Activated effector memory CD4-positive, alpha-beta T cell treated with Interleukin-2 at 50 U/mL for 16 hours (primary cell): ENCODE measurements at regions not wholly inside any gene's neighbourhood (a gene's known extent, or its start where the extent isn't known, plus 50 kb on each side); places are given as distances from the start of the nearest gene placed in this dataset.

Experiments
- DNase-seq: peaks from one replicate; pipeline ENCODE4 v3.0.0-alpha.2; 2020

GRCh38 chr21:27447843-27448242 is 481.0 kb upstream of the ADAMTS5 start:
- no peak for DNase-seq

GRCh38 chr21:27429710-27430341 is 462.9 kb upstream of the ADAMTS5 start:
- DNase-seq, result no peak

GRCh38 chr21:27426196-27426595 is 459.3 kb upstream of the ADAMTS5 start:
- no peak for DNase-seq

DNA sequence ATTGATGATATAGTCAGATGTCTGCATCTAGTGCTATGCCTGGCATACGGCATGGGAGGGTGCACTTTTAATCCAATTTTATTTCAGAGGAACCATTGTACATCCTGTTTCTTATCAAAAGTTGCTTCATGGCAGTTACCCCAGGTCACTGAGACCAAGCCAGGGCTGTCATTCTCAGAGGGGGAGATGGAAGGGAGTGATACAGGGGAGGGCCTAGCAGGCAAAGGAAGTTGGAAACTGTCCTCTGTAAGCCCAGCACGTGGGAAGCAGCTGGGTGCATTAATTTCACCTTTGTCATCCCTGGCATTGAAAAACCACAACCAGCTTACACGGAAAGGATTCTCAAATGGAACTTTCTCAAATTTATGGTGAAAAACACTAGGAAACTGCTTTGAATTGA is 458.7 kb upstream of the ADAMTS5 start:
- no peak for DNase-seq

DNA sequence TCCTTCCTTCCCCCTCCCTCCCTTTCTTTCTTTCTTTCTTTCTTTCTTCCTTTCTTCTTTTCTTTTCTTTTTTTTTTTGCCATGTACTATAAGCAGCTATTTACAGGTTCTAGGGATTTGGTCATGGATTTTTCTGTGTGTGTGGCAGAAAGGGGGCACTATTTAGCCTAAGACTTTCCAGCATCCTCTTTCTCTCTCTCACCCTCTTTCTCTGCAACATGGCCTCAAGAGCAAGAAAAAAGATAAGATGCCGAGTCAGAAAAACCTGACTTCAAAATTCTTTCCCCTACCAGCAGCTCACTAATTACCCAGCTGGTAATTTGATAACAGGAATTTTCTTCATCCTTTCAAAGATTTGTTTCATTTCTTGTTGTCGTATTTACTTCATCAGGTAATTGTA is 458.3 kb upstream of the ADAMTS5 start:
- no peak for DNase-seq

DNA sequence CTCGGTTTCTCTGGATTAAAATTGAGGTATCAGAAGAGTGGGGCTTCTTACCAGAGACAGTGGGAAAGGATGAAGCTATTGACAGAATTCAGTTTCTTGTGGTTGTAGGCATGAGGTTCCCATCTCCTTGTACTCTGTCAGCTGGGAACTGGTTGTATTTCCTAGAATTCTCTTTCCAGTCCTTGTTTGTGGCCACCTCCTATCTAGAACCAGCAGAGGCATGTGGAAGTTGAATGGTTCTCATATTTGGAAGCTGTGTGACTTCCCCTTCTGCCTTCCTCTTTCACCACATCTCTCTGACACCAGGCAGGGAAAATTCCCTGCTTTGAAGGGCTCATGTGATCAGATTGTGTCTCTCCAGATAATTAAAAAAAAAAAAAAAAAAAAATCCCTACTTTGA is 457.7 kb upstream of the ADAMTS5 start:
- DNase-seq, result no peak

DNA sequence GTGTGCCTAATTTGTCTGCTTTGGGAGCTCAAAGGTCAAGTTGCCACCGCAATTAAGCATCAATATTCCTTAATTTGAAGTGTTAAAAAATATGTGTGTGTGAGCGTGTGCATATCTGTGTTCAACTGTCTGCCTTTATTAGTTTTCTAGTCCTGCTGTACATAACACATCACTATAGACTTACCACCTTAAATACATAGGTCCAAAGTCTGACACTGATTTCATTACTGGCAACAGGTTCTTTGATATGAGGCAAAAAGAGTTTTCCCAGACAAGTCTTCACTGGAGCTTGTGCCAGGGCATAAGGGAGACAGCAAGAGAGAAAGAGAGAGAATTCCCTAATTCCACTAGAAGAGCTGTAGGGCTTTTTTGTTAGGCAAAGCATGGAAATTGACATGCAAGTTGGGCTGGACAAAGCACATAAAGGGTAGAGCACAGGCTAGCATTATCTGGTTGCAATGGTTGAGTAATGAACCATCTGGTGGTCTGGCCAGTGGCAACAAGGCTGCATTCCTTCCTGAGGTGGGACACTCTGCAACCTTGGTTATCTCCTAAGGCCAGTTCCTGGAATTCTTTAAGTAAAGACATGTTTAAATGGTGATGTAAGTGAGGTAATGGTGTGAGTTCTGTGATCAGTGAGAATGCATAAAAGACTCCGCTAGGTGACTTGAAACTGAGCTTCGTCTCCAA is 457.2 kb upstream of the ADAMTS5 start:
- DNase-seq, result no peak

GRCh38 chr21:27423038-27423437 is 456.1 kb upstream of the ADAMTS5 start:
- DNase-seq, result no peak

DNA sequence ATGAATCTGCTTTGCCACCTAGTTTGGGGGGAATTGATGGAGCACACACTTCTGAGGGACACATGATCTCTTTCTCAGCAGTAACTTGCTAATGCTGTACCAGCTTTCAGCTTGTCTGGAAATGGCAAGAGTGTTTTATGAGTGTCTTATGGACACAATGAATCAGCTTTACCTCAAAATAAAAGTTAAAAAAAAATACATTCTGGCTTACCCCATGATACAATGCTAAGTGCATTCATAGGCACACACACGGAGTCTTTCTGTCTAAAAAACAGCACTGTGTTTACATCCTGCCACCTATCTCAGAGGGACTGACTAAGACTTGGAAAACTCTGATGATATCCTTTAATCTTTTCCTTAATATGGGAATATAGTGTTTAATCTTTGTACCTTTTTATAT is 455.5 kb upstream of the ADAMTS5 start:
- DNase-seq, result no peak

DNA sequence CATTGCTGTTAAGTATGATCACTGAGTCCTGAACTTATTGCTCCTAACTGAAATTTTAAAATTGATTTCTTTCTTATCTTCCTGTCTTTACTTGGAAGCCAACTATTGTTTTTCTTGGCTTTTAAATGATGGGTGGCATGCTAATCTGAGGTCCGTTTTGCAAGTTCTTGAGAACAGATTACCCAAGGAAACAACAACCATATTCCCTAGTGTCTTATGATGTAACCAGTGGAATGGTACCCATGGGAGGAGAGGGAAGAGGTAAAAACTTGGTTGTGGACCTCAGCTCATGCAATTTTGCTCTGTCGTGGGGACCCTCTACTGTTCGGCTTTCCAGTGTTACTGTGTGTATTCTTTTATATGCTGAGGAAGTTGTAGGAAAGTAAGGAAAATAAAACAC is 454.8 kb upstream of the ADAMTS5 start:
- no peak for DNase-seq

- DNase-seq, result no peak
Measured at GRCh38 chr21:27419153-27419552, 452.3 kb upstream of the ADAMTS5 start.

GRCh38 chr21:27418346-27418745 is 451.5 kb upstream of the ADAMTS5 start:
- DNase-seq, result no peak

- DNase-seq, result no peak
Measured at GRCh38 chr21:27412530-27412929, 445.6 kb upstream of the ADAMTS5 start.

- DNase-seq, result no peak
Measured at GRCh38 chr21:27408826-27409225, 441.9 kb upstream of the ADAMTS5 start.

DNA sequence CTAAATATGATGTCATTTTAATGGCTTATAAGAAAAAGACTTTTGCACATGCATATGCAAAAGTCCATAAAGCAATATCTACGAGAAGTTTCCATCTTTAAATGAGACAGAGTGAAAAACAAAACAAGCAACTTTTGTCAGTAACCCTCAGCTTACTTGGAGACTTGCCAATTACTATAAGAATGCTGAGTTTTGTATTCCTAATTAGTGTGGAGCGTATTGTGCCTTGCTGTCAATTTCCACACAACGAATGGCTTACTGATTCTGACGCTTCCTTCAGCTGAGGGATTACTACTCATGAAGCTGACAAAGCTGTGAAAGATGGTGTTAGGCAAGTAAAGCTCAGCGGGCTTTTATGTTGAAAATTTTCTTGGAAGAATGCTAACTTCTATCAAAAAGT is 440.4 kb upstream of the ADAMTS5 start:
- no peak for DNase-seq

DNA sequence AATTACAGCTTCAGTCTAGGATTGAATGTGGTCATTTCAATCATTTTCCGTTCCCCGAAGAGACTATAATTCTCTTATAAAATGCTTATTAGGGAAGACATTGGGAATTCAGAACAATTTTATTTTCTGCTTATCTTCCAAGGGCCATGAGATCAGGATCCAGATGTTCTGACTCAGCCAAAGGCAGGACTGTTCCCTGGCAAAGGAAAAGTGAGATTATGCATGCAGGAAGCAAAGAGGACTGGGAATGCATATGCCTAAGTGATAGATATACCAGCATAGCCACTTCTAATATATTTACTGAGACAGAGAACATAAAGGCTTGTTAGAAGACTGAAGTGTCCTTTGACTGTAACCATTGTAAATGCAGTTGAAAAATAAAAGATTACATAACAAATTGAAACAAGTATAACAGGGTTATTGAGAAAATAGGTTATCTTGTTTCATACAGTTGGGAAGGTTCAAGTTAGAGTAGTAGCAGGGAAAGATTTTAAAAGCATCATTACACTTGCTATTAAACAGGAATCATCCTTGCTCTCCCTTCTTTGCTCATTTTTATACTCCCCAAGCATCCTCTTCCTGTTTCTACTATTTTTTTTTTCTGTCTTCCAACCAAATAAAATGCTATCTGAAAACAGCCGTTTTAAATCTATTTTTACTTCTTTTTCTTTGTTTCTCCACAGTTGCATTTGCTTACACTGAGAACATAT is 439.6 kb upstream of the ADAMTS5 start:
- DNase-seq, result no peak

DNA sequence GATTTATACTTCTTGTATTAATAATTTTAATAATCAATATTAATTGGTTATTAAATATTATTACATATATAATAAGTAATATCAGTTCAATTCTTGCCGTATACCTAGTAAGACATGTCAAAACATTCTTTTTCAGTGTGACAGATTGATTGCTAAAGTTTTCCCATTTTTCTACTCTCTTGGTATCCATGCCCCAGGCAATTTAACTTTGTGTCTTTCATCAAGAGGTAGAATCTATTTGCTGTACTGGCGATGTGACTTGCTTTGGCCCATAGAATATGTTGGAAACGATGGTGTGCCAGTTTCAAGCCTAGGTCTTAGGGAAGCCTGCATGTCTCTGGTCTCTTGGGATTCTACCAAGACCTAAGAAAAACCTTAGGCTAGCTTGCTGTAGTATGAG is 436.1 kb upstream of the ADAMTS5 start:
- DNase-seq, result no peak

GRCh38 chr21:27400045-27400444 is 433.2 kb upstream of the ADAMTS5 start:
- DNase-seq, result no peak

DNA sequence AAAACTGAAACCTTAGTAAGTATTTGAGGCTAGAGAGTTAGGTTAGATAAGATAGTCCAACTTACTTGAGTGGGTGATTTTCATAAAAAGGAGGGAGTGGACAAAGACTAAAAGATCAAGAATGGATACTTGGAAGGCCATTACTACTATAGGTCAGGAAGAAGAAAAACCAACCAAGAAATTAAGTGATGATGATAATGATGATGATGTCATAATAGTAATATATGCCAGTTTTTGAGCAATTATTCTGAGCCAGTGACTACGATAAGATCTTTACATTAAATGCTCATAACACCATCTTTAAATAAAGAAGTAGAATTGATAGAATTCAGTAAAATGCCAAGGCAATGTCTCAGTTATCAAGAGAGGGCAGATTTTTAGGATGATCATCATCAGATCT is 430.7 kb upstream of the ADAMTS5 start:
- no peak for DNase-seq

GRCh38 chr21:27393726-27394125 is 426.8 kb upstream of the ADAMTS5 start:
- DNase-seq, result no peak

GRCh38 chr21:27391990-27392389 is 425.1 kb upstream of the ADAMTS5 start:
- no peak for DNase-seq

DNA sequence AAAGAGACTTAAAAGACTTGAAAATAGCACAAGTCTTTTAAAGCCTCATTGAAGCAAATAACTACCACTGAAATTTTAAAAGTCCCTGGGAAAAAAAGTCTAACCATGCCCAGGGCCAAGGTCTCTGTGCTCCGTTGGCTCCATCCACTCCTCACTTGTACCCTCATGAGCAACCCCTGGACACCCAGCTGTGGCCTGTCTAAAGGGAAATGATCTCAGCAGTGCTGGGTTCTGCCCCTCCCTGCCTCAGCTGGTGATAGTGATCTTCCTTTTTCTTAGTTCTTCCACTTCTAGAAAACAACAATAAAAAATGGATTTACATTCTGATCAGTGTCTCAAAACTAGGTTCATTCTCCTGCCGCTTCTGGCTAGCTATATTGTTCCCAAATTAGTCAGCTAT is 423.5 kb upstream of the ADAMTS5 start:
- DNase-seq, result no peak

GRCh38 chr21:27388825-27389224 is 421.9 kb upstream of the ADAMTS5 start:
- DNase-seq, result no peak

DNA sequence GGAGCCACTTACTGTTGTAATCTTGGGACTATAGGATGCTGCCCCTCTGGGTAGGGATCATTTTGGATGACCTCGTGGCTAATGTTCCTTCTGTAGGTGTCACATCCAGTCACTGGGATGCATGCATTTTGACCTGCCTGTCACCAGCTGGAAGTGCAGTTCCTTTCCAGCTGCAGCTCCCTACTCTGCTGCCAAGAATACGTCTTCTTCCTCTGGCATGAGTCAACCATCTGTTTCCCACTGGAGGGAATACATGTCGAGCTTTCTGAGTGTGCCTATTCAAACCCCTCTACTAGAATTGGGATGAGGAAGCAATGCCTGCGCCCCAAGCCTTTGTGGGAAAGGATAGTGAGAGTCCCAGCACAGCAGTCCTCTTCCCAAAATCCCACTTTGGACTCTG is 415.5 kb upstream of the ADAMTS5 start:
- no peak for DNase-seq
